MM.1S (cell line): ENCODE measurements at regions not wholly inside any gene's neighbourhood (a gene's known extent, or its start where the extent isn't known, plus 50 kb on each side); places are given as distances from the start of the nearest gene placed in this dataset.

Source experiments
- EZH2 ChIP-seq: fragments of 300-600 bp; sonication (generic); optimal IDR thresholded peaks from 2 replicates; pipeline ENCODE3; 2017; ENCODE audit warnings: low read depth, mild to moderate bottlenecking, antibody characterized with exemption, low read length, mixed read lengths
- EZH2phosphoT487 ChIP-seq: fragments of 300-600 bp; sonication (generic); IDR thresholded peaks from 2 replicates; pipeline ENCODE4 v1.6.1; 2018; ENCODE audit warnings: antibody characterized with exemption, low read length
- TF ChIP-seq, protein P1 (sequence below): fragments of 300-600 bp; sonication (generic); IDR thresholded peaks from 2 replicates; pipeline ENCODE4 v1.5.1; 2016; ENCODE audit warnings: antibody characterized with exemption, low read length, mixed read lengths

DNA sequence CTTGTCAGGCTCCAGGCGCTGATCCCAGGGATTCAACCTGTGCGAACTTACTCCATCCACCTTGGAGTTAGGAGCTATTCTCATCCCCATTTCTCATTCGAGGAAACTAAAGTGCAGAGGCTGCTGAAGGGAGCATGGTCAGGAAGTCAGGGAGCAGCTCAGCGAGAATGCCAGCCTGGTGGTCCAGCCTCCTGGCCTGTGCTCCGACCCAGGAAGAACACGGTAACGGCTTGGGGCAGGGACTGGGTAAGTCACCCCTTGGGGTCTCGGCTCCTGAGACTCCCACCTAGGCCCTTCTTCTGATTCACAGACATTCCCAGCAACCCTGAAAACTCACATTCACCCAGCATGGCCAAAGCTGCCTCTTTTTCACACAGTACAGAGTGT lies 132.8 kb downstream of the CRYBB2 start:
- TF ChIP-seq, protein P1, sequence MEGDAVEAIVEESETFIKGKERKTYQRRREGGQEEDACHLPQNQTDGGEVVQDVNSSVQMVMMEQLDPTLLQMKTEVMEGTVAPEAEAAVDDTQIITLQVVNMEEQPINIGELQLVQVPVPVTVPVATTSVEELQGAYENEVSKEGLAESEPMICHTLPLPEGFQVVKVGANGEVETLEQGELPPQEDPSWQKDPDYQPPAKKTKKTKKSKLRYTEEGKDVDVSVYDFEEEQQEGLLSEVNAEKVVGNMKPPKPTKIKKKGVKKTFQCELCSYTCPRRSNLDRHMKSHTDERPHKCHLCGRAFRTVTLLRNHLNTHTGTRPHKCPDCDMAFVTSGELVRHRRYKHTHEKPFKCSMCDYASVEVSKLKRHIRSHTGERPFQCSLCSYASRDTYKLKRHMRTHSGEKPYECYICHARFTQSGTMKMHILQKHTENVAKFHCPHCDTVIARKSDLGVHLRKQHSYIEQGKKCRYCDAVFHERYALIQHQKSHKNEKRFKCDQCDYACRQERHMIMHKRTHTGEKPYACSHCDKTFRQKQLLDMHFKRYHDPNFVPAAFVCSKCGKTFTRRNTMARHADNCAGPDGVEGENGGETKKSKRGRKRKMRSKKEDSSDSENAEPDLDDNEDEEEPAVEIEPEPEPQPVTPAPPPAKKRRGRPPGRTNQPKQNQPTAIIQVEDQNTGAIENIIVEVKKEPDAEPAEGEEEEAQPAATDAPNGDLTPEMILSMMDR: no peak
- TF ChIP-seq EZH2: no peak
- no peak for TF ChIP-seq EZH2phosphoT487
